A549 (cell line): ENCODE measurements at regions not wholly inside any gene's neighbourhood (a gene's known extent, or its start where the extent isn't known, plus 50 kb on each side); places are given as distances from the start of the nearest gene placed in this dataset.

Source experiments
- CBX8 ChIP-seq: fragments of 200-600 bp; sonication (generic); IDR thresholded peaks from 2 replicates; pipeline ENCODE4 v1.6.1; 2016
- CEBPB ChIP-seq, 2 experiments: fragments of >200 bp in 1 of 2; sonication (Bioruptor Twin) in 1 of 2; formaldehyde crosslinking in 1 of 2; IDR thresholded peaks; 2 replicates each; pipeline ENCODE4 v1.6.1; 2012 to 2016
- CTCF ChIP-seq: fragments of >200 bp; sonication (Bioruptor Twin); formaldehyde crosslinking; IDR thresholded peaks from 3 replicates; pipeline ENCODE4 v1.5.1; 2016
- ELK1 ChIP-seq: fragments of 150-350 bp; IDR thresholded peaks from 2 replicates; pipeline ENCODE4 v1.6.1; 2014; ENCODE audit warnings: low read depth, mild to moderate bottlenecking, low read length
- ESRRA ChIP-seq: fragments of 150-350 bp; IDR thresholded peaks from 2 replicates; pipeline ENCODE4 v1.6.1; 2014; ENCODE audit warnings: mild to moderate bottlenecking, low read length, borderline replicate concordance
- MAX ChIP-seq: IDR thresholded peaks from 2 replicates; pipeline ENCODE4 v1.6.1; 2012
- MAZ ChIP-seq: fragments of 150-350 bp; IDR thresholded peaks from 2 replicates; pipeline ENCODE4 v1.6.1; 2014; ENCODE audit warnings: antibody characterized with exemption, low read depth, low read length, borderline replicate concordance
- NFE2L2 ChIP-seq: fragments of 150-350 bp; conservative IDR thresholded peaks from 2 replicates; pipeline ENCODE4 v1.6.1; 2014; ENCODE audit warnings: low read length
- NPAS2 ChIP-seq: fragments of 250-450 bp; sonication (Bioruptor Pico); IDR thresholded peaks from 2 replicates; pipeline ENCODE4 v1.8.0; 2022; ENCODE audit warnings: mild to moderate bottlenecking, moderate library complexity, borderline replicate concordance
- PHF8 ChIP-seq: fragments of 200-600 bp; sonication (generic); IDR thresholded peaks from 2 replicates; pipeline ENCODE4 v1.6.1; 2016; ENCODE audit warnings: low read depth, mild to moderate bottlenecking, antibody characterized with exemption, moderate library complexity, borderline replicate concordance
- POLR2A ChIP-seq: IDR thresholded peaks from 2 replicates; pipeline ENCODE4 v1.6.1; 2012; ENCODE audit warnings: mild to moderate bottlenecking, low read length
- RAD21 ChIP-seq, 2 experiments: fragments of >200 bp in 1 of 2; sonication (Bioruptor Twin) in 1 of 2; formaldehyde crosslinking in 1 of 2; IDR thresholded peaks in 1 of 2; conservative IDR thresholded peaks in 1 of 2; 2 replicates in 1 of 2; 3 replicates in 1 of 2; pipeline ENCODE4 v1.6.1; 2012 to 2018; ENCODE audit warnings: inconsistent platforms in 1 of 2
- RCOR1 ChIP-seq: fragments of 150-350 bp; IDR thresholded peaks from 2 replicates; pipeline ENCODE4 v1.6.1; 2014; ENCODE audit warnings: antibody characterized with exemption, low read length, low read depth

- TF ChIP-seq NPAS2 (no peak), CTCF (no peak), MAZ (no peak), ELK1 (no peak), NFE2L2 (no peak), POLR2A (no peak), PHF8 (no peak), RAD21 (conservative IDR thresholded peaks at IDR 0.05 in 1 of 2, IDR thresholded peaks at IDR 0.05 in 1 of 2) (no peak), CBX8 (no peak), MAX (no peak), RCOR1 (no peak), ESRRA (no peak), CEBPB (IDR thresholded peaks at IDR 0.05) (no peak)
These were observed 245.4 kb upstream of the SPTLC3 start for GRCh38 chr20:12763406-12763805.
